Breast epithelium (tissue), 4 donors: ENCODE measurements at regions not wholly inside any gene's neighbourhood (a gene's known extent, or its start where the extent isn't known, plus 50 kb on each side); places are given as distances from the start of the nearest gene placed in this dataset.

Experiments
- DNase-seq, 2 donors: peaks; one replicate each; pipeline ENCODE4 v3.0.0-alpha.2; 2019; ENCODE audit warnings: low spot score in 2 of 2
- H3K27ac ChIP-seq, 2 donors: fragments of 200-600 bp; sonication (generic) in 1 of 2; one replicate each; pipeline ENCODE4 v1.5.1; 2016 to 2019; ENCODE audit warnings: mild to moderate bottlenecking in 1 of 2
- H3K27me3 ChIP-seq, 2 donors: fragments of 200-600 bp; sonication (generic) in 1 of 2; one replicate each; pipeline versions ENCODE4 v1.5.1 to v1.6.0; 2017 to 2019; ENCODE audit warnings: control low read depth in 1 of 2, mild to moderate bottlenecking in 1 of 2
- H3K36me3 ChIP-seq: fragments of 200-600 bp; one replicate; pipeline ENCODE4 v1.5.1; 2019
- H3K4me1 ChIP-seq, 2 donors: fragments of 200-600 bp; sonication (generic); one replicate each; pipeline ENCODE4 v1.5.1; 2016 to 2019; ENCODE audit warnings: control low read depth in 1 of 2
- H3K4me3 ChIP-seq, 3 donors: fragments of 200-600 bp; sonication (generic); 1 replicate in 2 of 3; 2 replicates in 1 of 3; pipeline ENCODE4 v1.5.1; 2016 to 2019; ENCODE audit warnings: mild to moderate bottlenecking in 3 of 3, moderate library complexity in 2 of 3
- H3K9me3 ChIP-seq, 2 donors: fragments of 200-600 bp; sonication (generic) in 1 of 2; one replicate each; pipeline ENCODE4 v1.5.1; 2016 to 2019; ENCODE audit warnings: control low read depth in 1 of 2
- POLR2A ChIP-seq: fragments of 450-650 bp; IDR thresholded peaks from one replicate; pipeline ENCODE4 v1.6.1; 2016; ENCODE audit warnings: antibody characterized with exemption, mild to moderate bottlenecking, moderate library complexity
- POLR2AphosphoS5 ChIP-seq, 3 donors: sonication (generic); formaldehyde crosslinking; IDR thresholded peaks; one replicate each; pipeline ENCODE4 v1.6.1; 2017; ENCODE audit warnings: antibody characterized with exemption in 3 of 3
- intact Hi-C: fragments of 100-400 bp; cut with DNase I; formaldehyde crosslinking; loops from one replicate; pipeline ENCODE4 v1.15.1; 2023; ENCODE audit warnings: low total_unique reads
- TF ChIP-seq, protein P1 (sequence below), 3 donors: fragments of 450-650 bp; IDR thresholded peaks; one replicate each; pipeline ENCODE4 v1.5.1; 2016 to 2017; ENCODE audit warnings: antibody characterized with exemption in 3 of 3, mild to moderate bottlenecking in 3 of 3, moderate library complexity in 3 of 3

DNA sequence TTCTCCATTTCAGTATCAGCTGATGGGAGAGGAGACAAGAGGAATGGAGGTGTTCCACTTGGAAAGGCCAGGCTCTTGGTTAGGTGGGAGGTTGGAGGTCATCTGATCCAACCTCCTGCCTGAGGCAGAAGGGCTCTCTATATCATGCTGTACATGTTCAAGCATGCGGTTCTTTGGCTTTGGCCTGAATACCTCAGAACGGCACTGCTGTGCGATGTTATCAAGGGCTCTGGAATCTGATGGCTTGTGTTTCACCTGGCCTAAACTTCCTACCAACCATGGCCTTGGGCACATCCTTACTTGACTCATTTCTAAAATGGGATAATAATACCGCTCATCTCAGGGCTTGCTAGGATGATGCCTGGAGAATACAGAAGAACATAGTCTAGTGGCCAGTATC, 90.1 kb upstream of the FAM169A start:
- intact Hi-C loops: no loop called here
- no peak overlapping the region for H3K4me3 ChIP-seq
- DNase-seq: no peak
- TF ChIP-seq, protein P1, sequence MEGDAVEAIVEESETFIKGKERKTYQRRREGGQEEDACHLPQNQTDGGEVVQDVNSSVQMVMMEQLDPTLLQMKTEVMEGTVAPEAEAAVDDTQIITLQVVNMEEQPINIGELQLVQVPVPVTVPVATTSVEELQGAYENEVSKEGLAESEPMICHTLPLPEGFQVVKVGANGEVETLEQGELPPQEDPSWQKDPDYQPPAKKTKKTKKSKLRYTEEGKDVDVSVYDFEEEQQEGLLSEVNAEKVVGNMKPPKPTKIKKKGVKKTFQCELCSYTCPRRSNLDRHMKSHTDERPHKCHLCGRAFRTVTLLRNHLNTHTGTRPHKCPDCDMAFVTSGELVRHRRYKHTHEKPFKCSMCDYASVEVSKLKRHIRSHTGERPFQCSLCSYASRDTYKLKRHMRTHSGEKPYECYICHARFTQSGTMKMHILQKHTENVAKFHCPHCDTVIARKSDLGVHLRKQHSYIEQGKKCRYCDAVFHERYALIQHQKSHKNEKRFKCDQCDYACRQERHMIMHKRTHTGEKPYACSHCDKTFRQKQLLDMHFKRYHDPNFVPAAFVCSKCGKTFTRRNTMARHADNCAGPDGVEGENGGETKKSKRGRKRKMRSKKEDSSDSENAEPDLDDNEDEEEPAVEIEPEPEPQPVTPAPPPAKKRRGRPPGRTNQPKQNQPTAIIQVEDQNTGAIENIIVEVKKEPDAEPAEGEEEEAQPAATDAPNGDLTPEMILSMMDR (IDR thresholded peaks at IDR 0.05): no peak
- TF ChIP-seq POLR2AphosphoS5 (IDR thresholded peaks at IDR 0.05) (no peak), POLR2A (no peak)
- H3K27me3 ChIP-seq: no peaks in the 10 kb centered on the region
- no peaks in the 10 kb centered on the region for H3K36me3 ChIP-seq
- no peak overlapping the region for H3K27ac ChIP-seq
- no peaks in the 10 kb centered on the region for H3K9me3 ChIP-seq
- H3K4me1 ChIP-seq: no peaks in the 10 kb centered on the region

DNA sequence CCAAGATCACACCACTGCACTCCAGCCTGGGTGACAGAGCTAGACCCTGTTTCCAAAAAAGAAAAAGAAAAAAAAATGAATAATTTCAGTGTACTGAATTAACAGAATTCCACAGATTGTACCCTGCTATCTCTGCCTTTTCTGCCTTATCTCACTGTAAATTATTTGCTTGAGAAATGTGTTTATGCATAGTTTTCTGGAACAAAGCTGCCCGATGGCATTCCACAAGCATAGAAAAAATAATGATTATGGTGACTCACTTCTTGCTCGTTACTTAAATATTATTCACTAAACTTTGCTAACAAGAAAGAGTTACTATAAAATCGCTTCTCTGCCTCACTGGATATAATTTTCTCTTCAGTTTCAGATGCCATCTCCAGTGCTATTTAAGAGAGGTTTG, 88.7 kb upstream of the FAM169A start:
- no peak overlapping the region for H3K27ac ChIP-seq
- H3K27me3 ChIP-seq: no peaks in the 10 kb centered on the region
- H3K4me1 ChIP-seq: no peaks in the 10 kb centered on the region
- no peak for DNase-seq
- no peak overlapping the region for H3K4me3 ChIP-seq
- no peaks in the 10 kb centered on the region for H3K36me3 ChIP-seq
- intact Hi-C loops: no loop called here
- TF ChIP-seq POLR2A: no peak
- no peak for TF ChIP-seq POLR2AphosphoS5 (IDR thresholded peaks at IDR 0.05)
- no peaks in the 10 kb centered on the region for H3K9me3 ChIP-seq

DNA sequence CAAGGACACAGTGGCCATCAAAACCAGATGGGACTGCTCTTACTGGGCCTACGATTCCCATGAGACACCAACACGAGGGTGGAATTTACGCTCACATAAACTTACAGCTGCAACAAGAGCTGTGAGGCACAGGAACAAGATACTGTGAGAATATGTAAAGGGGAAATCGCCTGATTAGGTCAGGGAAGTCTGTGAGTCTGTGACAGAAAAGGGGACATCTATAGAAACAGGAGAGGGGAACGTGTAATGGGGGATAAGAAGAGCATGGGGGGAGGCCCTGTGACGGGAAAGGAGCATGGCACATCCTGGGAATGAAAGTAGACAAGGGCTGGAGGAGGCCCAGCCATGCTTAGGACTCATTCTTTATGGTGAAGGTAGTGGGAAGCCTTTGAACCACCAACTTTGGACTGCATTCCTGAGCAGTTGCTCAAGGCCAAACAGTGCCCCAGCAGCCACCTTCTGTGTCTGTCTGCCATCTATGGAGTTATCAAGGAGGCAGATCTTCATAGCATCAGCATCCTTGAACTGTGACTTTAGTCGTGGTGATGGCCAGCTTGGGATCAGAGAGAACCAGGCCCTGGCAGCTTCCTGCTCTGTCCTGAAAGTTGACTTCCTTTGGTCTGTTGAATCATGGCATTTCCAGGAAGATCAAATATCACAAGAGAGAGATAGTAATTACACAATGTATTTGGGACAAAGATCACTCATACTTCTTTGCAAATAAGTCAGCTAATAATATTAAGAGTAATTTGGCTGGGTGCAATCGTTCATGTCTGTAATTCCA, 87.9 kb upstream of the FAM169A start:
- TF ChIP-seq POLR2AphosphoS5 (IDR thresholded peaks at IDR 0.05): no peak
- TF ChIP-seq, protein P1 (IDR thresholded peaks at IDR 0.05): no peak
- no peak for TF ChIP-seq POLR2A
- no peak overlapping the region for H3K4me3 ChIP-seq
- no peaks in the 10 kb centered on the region for H3K9me3 ChIP-seq
- no peaks in the 10 kb centered on the region for H3K36me3 ChIP-seq
- no peak for DNase-seq
- intact Hi-C loops: no loop called here
- H3K27ac ChIP-seq: no peak overlapping the region
- H3K4me1 ChIP-seq: no peaks in the 10 kb centered on the region
- no peaks in the 10 kb centered on the region for H3K27me3 ChIP-seq

DNA sequence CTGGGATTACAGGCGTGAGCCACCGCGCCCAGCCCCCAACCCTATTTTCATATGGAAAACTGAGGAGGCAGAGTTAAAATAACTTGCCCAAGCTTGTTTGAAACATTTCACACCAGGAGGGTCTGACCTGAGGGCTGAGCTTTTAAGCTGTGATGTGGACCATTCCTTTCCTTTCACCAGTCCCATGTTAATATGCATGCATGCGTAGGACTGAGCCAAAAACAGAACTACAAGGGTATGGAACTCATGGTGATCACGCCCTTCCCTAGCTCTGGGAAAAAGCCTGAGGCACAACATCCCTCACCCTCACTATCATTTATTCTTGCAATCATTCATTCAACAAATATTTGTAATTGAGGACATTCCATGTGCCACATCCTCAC, 87.4 kb upstream of the FAM169A start:
- no peaks in the 10 kb centered on the region for H3K4me1 ChIP-seq
- TF ChIP-seq POLR2A (no peak), POLR2AphosphoS5 (IDR thresholded peaks at IDR 0.05) (no peak)
- TF ChIP-seq, protein P1 (IDR thresholded peaks at IDR 0.05): no peak
- no peaks in the 10 kb centered on the region for H3K9me3 ChIP-seq
- no peaks in the 10 kb centered on the region for H3K27me3 ChIP-seq
- H3K4me3 ChIP-seq: no peak overlapping the region
- no peaks in the 10 kb centered on the region for H3K36me3 ChIP-seq
- no peak overlapping the region for H3K27ac ChIP-seq
- no peak for DNase-seq
- intact Hi-C loops: no loop called here

DNA sequence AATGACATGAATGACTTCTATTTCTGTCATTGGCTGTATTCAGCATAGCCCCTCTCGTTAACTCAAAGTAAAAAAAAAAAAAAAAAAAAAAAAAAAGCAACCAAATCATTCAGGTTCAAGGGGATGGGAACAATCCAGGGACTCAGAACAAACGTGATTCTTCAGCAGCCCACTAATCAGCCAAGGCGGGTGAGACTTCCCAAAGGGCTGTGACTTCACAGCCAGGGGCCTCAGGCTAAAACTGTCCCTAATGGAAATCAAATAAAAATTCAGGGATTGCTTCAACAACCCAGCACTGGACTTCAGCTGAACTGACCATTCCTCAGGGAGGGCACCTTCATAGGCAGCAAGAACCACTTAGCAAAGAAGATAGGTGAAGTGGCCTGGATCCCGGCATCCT, 86.2 kb upstream of the FAM169A start:
- no peak for TF ChIP-seq POLR2A
- intact Hi-C loops: no loop called here
- H3K4me1 ChIP-seq: no peaks in the 10 kb centered on the region
- H3K27me3 ChIP-seq: no peaks in the 10 kb centered on the region
- H3K4me3 ChIP-seq: no peak overlapping the region
- no peak overlapping the region for H3K27ac ChIP-seq
- H3K36me3 ChIP-seq: no peaks in the 10 kb centered on the region
- no peaks in the 10 kb centered on the region for H3K9me3 ChIP-seq
- DNase-seq: no peak

DNA sequence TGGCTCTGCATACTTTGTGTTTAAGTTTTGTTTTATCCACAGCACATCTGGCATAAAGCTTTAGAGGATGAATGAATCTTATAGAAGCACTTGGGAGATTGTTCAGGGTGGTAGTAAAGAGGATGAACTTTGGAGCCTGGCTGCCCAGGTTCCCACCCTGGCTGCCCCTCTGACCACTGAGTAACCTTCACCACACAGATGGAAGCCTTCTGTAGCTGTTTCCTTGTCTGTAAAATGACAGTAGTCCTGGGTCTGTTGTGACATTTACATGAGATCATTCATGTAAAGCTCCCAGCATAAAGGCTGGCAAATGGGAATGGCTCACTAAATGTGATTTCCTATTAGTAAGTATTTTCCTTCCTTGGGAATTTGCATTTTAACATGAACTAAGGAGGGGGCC, 85.7 kb upstream of the FAM169A start:
- intact Hi-C loops: no loop called here
- Histone ChIP-seq H3K27me3 (no peaks in the 10 kb centered on the region), H3K4me3 (no peak overlapping the region), H3K9me3 (no peaks in the 10 kb centered on the region), H3K4me1 (no peaks in the 10 kb centered on the region), H3K27ac (no peak overlapping the region), H3K36me3 (no peaks in the 10 kb centered on the region)
- DNase-seq: no peak
- TF ChIP-seq, protein P1 (IDR thresholded peaks at IDR 0.05): no peak
- TF ChIP-seq POLR2A (no peak), POLR2AphosphoS5 (IDR thresholded peaks at IDR 0.05) (no peak)
